HUES6 (cell line): ENCODE measurements at regions not wholly inside any gene's neighbourhood (a gene's known extent, or its start where the extent isn't known, plus 50 kb on each side); places are given as distances from the start of the nearest gene placed in this dataset.
"Not testable (repeated sequence)": the region's sequence is repeated elsewhere in the genome, so short reads cannot be mapped to it uniquely, and the experiment has no call there.

Experiments
- H3K27ac ChIP-seq: 2 replicates; pipeline ENCODE4 v1.7.0; 2013; ENCODE audit warnings: low read depth, mild to moderate bottlenecking, low read length, inconsistent platforms
- H3K27me3 ChIP-seq: 2 replicates; pipeline ENCODE4 v1.6.1; 2013; ENCODE audit warnings: low read length; ENCODE audit not compliant: control insufficient read depth, insufficient read depth
- H3K36me3 ChIP-seq: 2 replicates; pipeline ENCODE4 v1.6.1; 2013; ENCODE audit warnings: low read length; ENCODE audit not compliant: control insufficient read depth, insufficient read depth
- H3K4me1 ChIP-seq: 2 replicates; pipeline ENCODE4 v1.6.1; 2013; ENCODE audit warnings: low read length; ENCODE audit not compliant: control insufficient read depth, insufficient read depth
- H3K4me3 ChIP-seq: 2 replicates; pipeline ENCODE4 v1.5.1; 2013; ENCODE audit warnings: low read depth, low read length
- H3K9ac ChIP-seq: one replicate; pipeline ENCODE4 v1.6.1; 2013; ENCODE audit warnings: mild to moderate bottlenecking, low read length
- H3K9me3 ChIP-seq: 2 replicates; pipeline ENCODE4 v1.6.1; 2013; ENCODE audit warnings: low read depth, low read length; ENCODE audit not compliant: control insufficient read depth, insufficient read depth

- H3K9ac ChIP-seq, H3K27me3 ChIP-seq, H3K36me3 ChIP-seq, H3K4me1 ChIP-seq, H3K4me3 ChIP-seq, H3K9me3 ChIP-seq, H3K27ac ChIP-seq: not testable (repeated sequence)
Observed at GRCh38 chr5:34171398-34171797, 128.4 kb upstream of the C1QTNF3 start.

DNA sequence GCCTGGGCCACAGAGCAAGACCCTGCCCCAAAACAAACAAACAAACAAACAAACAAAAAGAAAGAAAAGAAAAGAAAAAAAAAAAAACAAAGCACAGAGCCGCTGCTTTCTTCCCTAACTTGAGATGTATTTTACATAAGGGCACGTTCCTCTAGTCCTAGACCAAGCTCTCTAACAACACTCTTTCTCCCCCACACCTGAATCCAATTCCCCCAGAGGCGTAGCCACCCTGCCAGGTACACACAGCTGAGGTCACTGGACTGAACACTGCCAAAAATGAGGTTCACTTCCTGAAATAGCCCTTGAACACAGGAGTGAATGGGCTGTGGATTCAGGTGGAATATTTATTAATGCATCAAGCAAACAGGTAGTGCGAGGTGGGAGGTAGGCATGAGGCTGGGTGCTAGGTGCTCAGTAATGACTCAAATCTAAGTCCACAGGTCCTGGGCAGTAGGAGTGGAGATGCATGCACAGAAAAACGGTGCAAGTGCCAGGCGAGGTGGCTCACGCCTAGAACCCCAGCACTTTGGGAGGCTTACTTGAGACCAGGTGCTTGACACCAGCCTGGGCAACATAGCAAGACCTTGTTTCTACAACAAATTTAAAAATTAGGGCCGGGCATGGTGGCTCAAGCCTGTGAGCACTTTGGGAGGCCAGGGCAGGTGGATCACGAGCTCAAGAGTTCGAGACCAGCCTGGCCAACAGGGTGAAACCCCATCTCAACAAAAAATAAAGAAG lies 136.6 kb upstream of the C1QTNF3 start:
- H3K27ac ChIP-seq, H3K4me1 ChIP-seq, H3K9me3 ChIP-seq, H3K4me3 ChIP-seq, H3K27me3 ChIP-seq, H3K9ac ChIP-seq: not testable (repeated sequence)
- peaks cover 20% of the 10 kb centered on the region for H3K36me3 ChIP-seq

- not testable (repeated sequence) for H3K9ac ChIP-seq, H3K4me3 ChIP-seq, H3K4me1 ChIP-seq, H3K27ac ChIP-seq, H3K27me3 ChIP-seq, H3K9me3 ChIP-seq
- H3K36me3 ChIP-seq, result peaks cover 18% of the 10 kb centered on the region
Observed at GRCh38 chr5:34180225-34180624, 137.2 kb upstream of the C1QTNF3 start.

GRCh38 chr5:34180940-34181614 lies 138.1 kb upstream of the C1QTNF3 start:
- H3K9ac ChIP-seq, H3K27ac ChIP-seq: not testable (repeated sequence)
- peaks cover 16% of the 10 kb centered on the region for H3K36me3 ChIP-seq

DNA sequence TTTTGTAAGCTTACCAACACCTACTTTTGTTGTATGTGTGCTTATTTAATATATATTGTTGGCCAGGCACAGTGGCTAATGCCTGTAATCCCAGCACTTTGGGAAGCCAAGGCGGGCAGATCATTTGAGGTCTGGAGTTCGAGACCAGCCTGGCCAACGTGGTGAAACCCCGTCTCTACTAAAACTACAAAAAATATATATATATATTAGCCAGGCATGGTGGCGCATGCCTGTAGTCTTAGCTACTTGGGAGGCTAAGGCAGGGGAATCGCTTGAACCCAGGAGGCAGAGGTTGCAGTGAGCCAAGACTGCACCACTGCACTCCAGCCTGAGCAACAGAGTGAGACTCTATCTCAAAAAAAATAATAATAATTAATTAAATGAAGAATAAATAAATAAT lies 142.0 kb upstream of the C1QTNF3 start:
- peaks cover 18% of the 10 kb centered on the region for H3K36me3 ChIP-seq
- H3K9me3 ChIP-seq, result peaks cover 11% of the 10 kb centered on the region
- H3K27me3 ChIP-seq, H3K27ac ChIP-seq, H3K9ac ChIP-seq, H3K4me3 ChIP-seq, H3K4me1 ChIP-seq: not testable (repeated sequence)

More at GRCh38 chr5:34180940-34181614, 138.1 kb upstream of the C1QTNF3 start:
- H3K27me3 ChIP-seq, H3K9me3 ChIP-seq, H3K4me3 ChIP-seq, H3K4me1 ChIP-seq: not testable (repeated sequence)

DNA sequence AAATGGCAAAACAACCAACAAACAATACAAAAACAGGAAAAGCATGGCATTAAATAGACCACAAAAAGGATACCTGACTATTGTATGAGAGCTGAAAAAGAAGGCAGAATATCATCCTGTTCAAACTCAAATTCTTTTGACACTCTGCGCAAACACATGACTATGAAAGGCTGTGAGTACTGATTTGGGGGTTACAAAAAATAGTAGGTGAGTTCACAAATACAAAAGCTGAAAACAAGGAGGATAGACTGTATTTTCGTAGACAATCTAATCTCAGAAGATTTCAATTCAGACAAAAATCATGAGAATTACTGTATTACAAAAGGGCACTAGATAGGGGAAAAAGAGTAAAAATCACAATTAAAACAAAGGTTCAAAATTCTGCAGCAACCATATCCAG lies 142.6 kb upstream of the C1QTNF3 start:
- Histone ChIP-seq H3K36me3 (peaks cover 20% of the 10 kb centered on the region), H3K9me3 (peaks cover 13% of the 10 kb centered on the region)
- not testable (repeated sequence) for H3K27me3 ChIP-seq, H3K4me3 ChIP-seq, H3K4me1 ChIP-seq, H3K27ac ChIP-seq, H3K9ac ChIP-seq

GRCh38 chr5:34186108-34186507 lies 143.1 kb upstream of the C1QTNF3 start:
- not testable (repeated sequence) for H3K4me1 ChIP-seq, H3K27me3 ChIP-seq, H3K4me3 ChIP-seq, H3K9ac ChIP-seq, H3K27ac ChIP-seq
- peaks cover 14% of the 10 kb centered on the region for H3K9me3 ChIP-seq
- H3K36me3 ChIP-seq, result peaks cover 22% of the 10 kb centered on the region

DNA sequence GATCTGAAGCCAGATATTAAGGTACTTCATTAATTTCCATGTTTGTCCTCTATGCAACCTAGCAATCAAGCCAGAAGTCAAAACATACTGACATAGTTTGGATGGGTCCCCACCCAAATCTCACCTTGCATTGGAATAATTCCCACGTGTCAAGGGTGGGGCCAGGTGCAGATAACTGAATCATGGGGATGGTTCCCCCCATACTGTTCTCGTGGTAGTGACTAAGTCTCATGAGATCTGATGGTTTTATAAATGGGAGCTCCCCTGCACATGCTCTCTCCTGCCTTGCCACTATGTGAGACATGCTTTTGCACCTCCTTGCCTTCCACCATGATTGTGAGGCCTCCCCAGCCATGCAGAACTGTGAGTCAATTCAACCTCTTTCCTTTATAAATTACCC lies 143.9 kb upstream of the C1QTNF3 start:
- H3K4me1 ChIP-seq, H3K9ac ChIP-seq, H3K27ac ChIP-seq, H3K4me3 ChIP-seq, H3K27me3 ChIP-seq: not testable (repeated sequence)
- H3K36me3 ChIP-seq, result peaks cover 25% of the 10 kb centered on the region
- peaks cover 19% of the 10 kb centered on the region for H3K9me3 ChIP-seq

DNA sequence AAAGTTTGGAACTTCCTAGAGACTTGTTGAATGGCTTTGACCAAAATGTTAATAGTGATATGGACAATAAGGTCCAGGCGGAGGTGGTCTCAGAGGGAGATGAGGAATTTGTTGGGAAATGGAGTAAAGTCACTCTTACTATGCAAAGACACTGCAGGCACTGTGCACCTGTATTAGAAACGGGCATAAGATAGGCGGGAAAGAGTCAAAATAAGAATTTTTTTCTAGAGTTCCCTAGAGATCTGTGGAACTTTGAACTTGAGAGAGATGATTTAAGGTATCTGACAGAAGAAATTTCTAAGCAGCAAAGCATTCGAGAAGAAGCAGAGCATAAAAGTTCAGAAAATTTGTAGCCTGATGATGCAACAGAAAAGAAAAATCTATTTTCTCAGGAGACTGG lies 144.4 kb upstream of the C1QTNF3 start:
- H3K4me1 ChIP-seq, H3K4me3 ChIP-seq, H3K9ac ChIP-seq, H3K27me3 ChIP-seq, H3K27ac ChIP-seq: not testable (repeated sequence)
- Histone ChIP-seq H3K36me3 (peaks cover 26% of the 10 kb centered on the region), H3K9me3 (peaks cover 19% of the 10 kb centered on the region)

- not testable (repeated sequence) for H3K27me3 ChIP-seq, H3K27ac ChIP-seq, H3K4me3 ChIP-seq, H3K9ac ChIP-seq
- Histone ChIP-seq H3K4me1 (peaks cover 10% of the 10 kb centered on the region; the same call in 1 of the 2 replicates), H3K36me3 (peaks cover 22% of the 10 kb centered on the region), H3K9me3 (peaks cover 19% of the 10 kb centered on the region)
Observed at GRCh38 chr5:34188001-34188822, 145.2 kb upstream of the C1QTNF3 start.

GRCh38 chr5:34189246-34189645 lies 146.2 kb upstream of the C1QTNF3 start:
- Histone ChIP-seq H3K9me3 (peaks cover 19% of the 10 kb centered on the region), H3K4me1 (peaks cover 10% of the 10 kb centered on the region; the same call in 1 of the 2 replicates), H3K36me3 (peaks cover 24% of the 10 kb centered on the region)
- not testable (repeated sequence) for H3K27ac ChIP-seq, H3K27me3 ChIP-seq, H3K9ac ChIP-seq, H3K4me3 ChIP-seq
